ENCODE measurements at regions not wholly inside any gene's neighbourhood (a gene's known extent, or its start where the extent isn't known, plus 50 kb on each side); places are given as distances from the start of the nearest gene placed in this dataset.

- H3K4me1 ChIP-seq: no peaks in the 10 kb centered on the region
- 55 to 75% methylated on average over 1 of the region's 1 CpG for WGBS, 2 donors
- no peak overlapping the region for H3K27ac ChIP-seq
- H3K9me3 ChIP-seq: no peaks in the 10 kb centered on the region
- intact Hi-C loops (cut with DNase I): no loop called here
- TF ChIP-seq, protein P1, sequence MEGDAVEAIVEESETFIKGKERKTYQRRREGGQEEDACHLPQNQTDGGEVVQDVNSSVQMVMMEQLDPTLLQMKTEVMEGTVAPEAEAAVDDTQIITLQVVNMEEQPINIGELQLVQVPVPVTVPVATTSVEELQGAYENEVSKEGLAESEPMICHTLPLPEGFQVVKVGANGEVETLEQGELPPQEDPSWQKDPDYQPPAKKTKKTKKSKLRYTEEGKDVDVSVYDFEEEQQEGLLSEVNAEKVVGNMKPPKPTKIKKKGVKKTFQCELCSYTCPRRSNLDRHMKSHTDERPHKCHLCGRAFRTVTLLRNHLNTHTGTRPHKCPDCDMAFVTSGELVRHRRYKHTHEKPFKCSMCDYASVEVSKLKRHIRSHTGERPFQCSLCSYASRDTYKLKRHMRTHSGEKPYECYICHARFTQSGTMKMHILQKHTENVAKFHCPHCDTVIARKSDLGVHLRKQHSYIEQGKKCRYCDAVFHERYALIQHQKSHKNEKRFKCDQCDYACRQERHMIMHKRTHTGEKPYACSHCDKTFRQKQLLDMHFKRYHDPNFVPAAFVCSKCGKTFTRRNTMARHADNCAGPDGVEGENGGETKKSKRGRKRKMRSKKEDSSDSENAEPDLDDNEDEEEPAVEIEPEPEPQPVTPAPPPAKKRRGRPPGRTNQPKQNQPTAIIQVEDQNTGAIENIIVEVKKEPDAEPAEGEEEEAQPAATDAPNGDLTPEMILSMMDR (IDR thresholded peaks at IDR 0.05): no peak
- no peak for TF ChIP-seq POLR2A (IDR thresholded peaks at IDR 0.05)
- H3K27me3 ChIP-seq: no peaks in the 10 kb centered on the region
- H3K4me3 ChIP-seq: no peak overlapping the region
- no peaks in the 10 kb centered on the region for H3K36me3 ChIP-seq (replicated peaks in 1 of 2; ENCODE audit: insufficient read depth in 1 of 2, low read depth in 2 of 2)
- DNase-seq: no peak
- no peak for ATAC-seq
Observed at GRCh38 chr12:84607170-84607819, 305.3 kb downstream of the SLC6A15 start.

GRCh38 chr12:84605983-84606382 lies 306.6 kb downstream of the SLC6A15 start:
- 75 to 87% methylated on average over 2 of the region's 2 CpGs for WGBS, 2 donors
- ATAC-seq (no peak), DNase-seq (no peak)
- Histone ChIP-seq H3K27ac (no peak overlapping the region), H3K4me1 (no peaks in the 10 kb centered on the region), H3K4me3 (no peak overlapping the region), H3K36me3 (replicated peaks in 1 of 2; ENCODE audit: insufficient read depth in 1 of 2, low read depth in 2 of 2) (no peaks in the 10 kb centered on the region), H3K9me3 (no peaks in the 10 kb centered on the region), H3K27me3 (no peaks in the 10 kb centered on the region)
- intact Hi-C loops (cut with DNase I): no loop called here
- TF ChIP-seq, protein P1 (IDR thresholded peaks at IDR 0.05): no peak
- TF ChIP-seq POLR2A (IDR thresholded peaks at IDR 0.05): no peak

GRCh38 chr12:84604551-84604950 lies 308.0 kb downstream of the SLC6A15 start:
- H3K27me3 ChIP-seq: no peaks in the 10 kb centered on the region
- TF ChIP-seq, protein P1 (IDR thresholded peaks at IDR 0.05): no peak
- TF ChIP-seq POLR2A (IDR thresholded peaks at IDR 0.05): no peak
- H3K27ac ChIP-seq: no peak overlapping the region
- H3K4me1 ChIP-seq: no peaks in the 10 kb centered on the region
- ATAC-seq (no peak), DNase-seq (no peak)
- no peaks in the 10 kb centered on the region for H3K36me3 ChIP-seq (replicated peaks in 1 of 2; ENCODE audit: insufficient read depth in 1 of 2, low read depth in 2 of 2)
- no peak overlapping the region for H3K4me3 ChIP-seq
- no peaks in the 10 kb centered on the region for H3K9me3 ChIP-seq
- intact Hi-C loops (cut with DNase I): no loop called here

GRCh38 chr12:84603484-84604248 lies 308.9 kb downstream of the SLC6A15 start:
- TF ChIP-seq POLR2A (IDR thresholded peaks at IDR 0.05): no peak
- H3K27ac ChIP-seq: no peak overlapping the region
- no peaks in the 10 kb centered on the region for H3K9me3 ChIP-seq
- ATAC-seq (no peak), DNase-seq (no peak)
- no peaks in the 10 kb centered on the region for H3K4me1 ChIP-seq
- no peaks in the 10 kb centered on the region for H3K36me3 ChIP-seq (replicated peaks in 1 of 2; ENCODE audit: insufficient read depth in 1 of 2, low read depth in 2 of 2)
- 61 to 74% methylated on average over 2 of the region's 2 CpGs for WGBS, 2 donors
- H3K4me3 ChIP-seq: no peak overlapping the region
- intact Hi-C loops (cut with DNase I): no loop called here
- no peaks in the 10 kb centered on the region for H3K27me3 ChIP-seq

DNA sequence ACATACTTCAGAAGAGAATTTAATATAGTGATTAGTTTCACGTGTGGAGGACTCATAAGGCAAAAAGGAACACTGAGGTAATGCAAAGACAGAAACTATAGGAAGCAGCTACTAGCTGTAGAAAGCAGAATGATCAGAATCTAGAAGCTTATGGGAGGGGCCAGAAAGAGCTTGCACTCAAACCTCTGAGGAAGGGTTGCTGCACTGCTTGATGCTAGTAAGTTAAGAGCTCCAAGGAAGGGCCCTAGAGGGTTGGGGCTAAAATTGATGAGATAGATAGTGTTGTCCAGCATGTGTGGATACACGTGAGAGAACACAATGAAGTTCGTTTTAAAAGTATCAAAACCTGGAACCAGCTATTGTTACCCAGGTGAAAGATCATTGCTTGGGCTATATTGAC lies 311.1 kb downstream of the SLC6A15 start:
- H3K27ac ChIP-seq: no peak overlapping the region
- H3K36me3 ChIP-seq (replicated peaks in 1 of 2; ENCODE audit: insufficient read depth in 1 of 2, low read depth in 2 of 2): no peaks in the 10 kb centered on the region
- TF ChIP-seq, protein P1 (IDR thresholded peaks at IDR 0.05): no peak
- no peak for TF ChIP-seq POLR2A (IDR thresholded peaks at IDR 0.05)
- DNase-seq: no peak
- no peaks in the 10 kb centered on the region for H3K4me1 ChIP-seq
- H3K4me3 ChIP-seq: no peak overlapping the region
- 27 to 28% methylated on average over 3 of the region's 3 CpGs for WGBS, 2 donors
- intact Hi-C loops (cut with DNase I): no loop called here
- no peaks in the 10 kb centered on the region for H3K27me3 ChIP-seq
- no peak for ATAC-seq
- H3K9me3 ChIP-seq: no peaks in the 10 kb centered on the region
